ENCODE measurements at regions not wholly inside any gene's neighbourhood (a gene's known extent, or its start where the extent isn't known, plus 50 kb on each side); places are given as distances from the start of the nearest gene placed in this dataset.

- H3K4me3 ChIP-seq (replicated peaks; ENCODE audit: low read depth, low read length): no peak overlapping the region
- DNase-seq (ENCODE audit: low read depth): peak; percentile 72
- TF ChIP-seq, protein P1, sequence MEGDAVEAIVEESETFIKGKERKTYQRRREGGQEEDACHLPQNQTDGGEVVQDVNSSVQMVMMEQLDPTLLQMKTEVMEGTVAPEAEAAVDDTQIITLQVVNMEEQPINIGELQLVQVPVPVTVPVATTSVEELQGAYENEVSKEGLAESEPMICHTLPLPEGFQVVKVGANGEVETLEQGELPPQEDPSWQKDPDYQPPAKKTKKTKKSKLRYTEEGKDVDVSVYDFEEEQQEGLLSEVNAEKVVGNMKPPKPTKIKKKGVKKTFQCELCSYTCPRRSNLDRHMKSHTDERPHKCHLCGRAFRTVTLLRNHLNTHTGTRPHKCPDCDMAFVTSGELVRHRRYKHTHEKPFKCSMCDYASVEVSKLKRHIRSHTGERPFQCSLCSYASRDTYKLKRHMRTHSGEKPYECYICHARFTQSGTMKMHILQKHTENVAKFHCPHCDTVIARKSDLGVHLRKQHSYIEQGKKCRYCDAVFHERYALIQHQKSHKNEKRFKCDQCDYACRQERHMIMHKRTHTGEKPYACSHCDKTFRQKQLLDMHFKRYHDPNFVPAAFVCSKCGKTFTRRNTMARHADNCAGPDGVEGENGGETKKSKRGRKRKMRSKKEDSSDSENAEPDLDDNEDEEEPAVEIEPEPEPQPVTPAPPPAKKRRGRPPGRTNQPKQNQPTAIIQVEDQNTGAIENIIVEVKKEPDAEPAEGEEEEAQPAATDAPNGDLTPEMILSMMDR (IDR thresholded peaks at IDR 0.05; ENCODE audit: low read length, missing control alignments): peak; percentile 75
Observed at GRCh38 chr6:23446469-23446967, 679.5 kb upstream of the NRSN1 start.

GRCh38 chr6:23447731-23448130 is 678.3 kb upstream of the NRSN1 start:
- no peak overlapping the region for H3K4me3 ChIP-seq (replicated peaks; ENCODE audit: low read depth, low read length)
- TF ChIP-seq, protein P1 (IDR thresholded peaks at IDR 0.05; ENCODE audit: low read length, missing control alignments): no peak
- DNase-seq (ENCODE audit: low read depth): no peak

DNA sequence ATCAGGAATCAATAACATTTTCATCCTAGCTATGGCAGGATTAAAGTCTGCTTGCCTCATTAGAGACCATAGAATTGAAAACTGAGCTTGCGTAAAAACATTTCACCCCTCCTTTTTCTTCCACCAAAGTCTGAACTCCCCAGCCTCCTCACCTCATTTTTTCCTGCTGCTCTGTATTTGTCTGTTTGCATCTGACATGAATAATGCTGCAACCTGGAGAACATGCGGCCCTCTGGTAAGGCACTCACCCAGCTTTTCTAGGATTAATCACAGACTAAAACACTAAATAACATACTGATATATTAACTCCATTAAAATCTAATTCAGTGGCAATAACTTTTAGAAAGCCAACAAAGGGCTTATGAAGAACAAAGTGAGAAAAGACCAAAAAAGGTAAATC is 677.7 kb upstream of the NRSN1 start:
- DNase-seq (ENCODE audit: low read depth): no peak
- TF ChIP-seq, protein P1 (IDR thresholded peaks at IDR 0.05; ENCODE audit: low read length, missing control alignments): no peak
- H3K4me3 ChIP-seq (replicated peaks; ENCODE audit: low read depth, low read length): no peak overlapping the region

- peak; percentile 13 for DNase-seq (ENCODE audit: low read depth)
- TF ChIP-seq, protein P1 (IDR thresholded peaks at IDR 0.05; ENCODE audit: low read length, missing control alignments): no peak
- H3K4me3 ChIP-seq (replicated peaks; ENCODE audit: low read depth, low read length): no peak overlapping the region
Observed at GRCh38 chr6:23454080-23454976, 671.7 kb upstream of the NRSN1 start.

- TF ChIP-seq, protein P1 (IDR thresholded peaks at IDR 0.05; ENCODE audit: low read length, missing control alignments): no peak
- DNase-seq (ENCODE audit: low read depth): no peak
- H3K4me3 ChIP-seq (replicated peaks; ENCODE audit: low read depth, low read length): no peak overlapping the region
Observed at GRCh38 chr6:23455754-23456153, 670.3 kb upstream of the NRSN1 start.

DNA sequence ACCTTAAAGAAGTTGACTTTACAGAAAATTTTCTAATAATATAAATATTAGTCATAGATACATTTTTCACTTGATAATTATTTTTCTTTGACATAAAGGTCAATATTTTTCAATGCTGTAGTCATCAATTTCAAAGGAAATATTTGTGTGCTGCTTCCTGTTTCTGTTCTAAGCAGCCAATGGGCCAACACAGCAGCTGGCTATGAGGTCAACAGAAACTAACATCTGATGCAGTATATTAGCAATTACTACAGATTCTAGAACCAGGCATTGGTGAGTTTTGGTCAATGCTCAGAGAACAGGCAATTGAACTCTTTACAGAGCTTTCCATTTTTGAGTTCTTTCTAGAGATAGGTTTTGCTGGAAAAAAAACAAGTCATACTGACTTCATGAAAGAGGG is 669.6 kb upstream of the NRSN1 start:
- DNase-seq (ENCODE audit: low read depth): no peak
- TF ChIP-seq, protein P1 (IDR thresholded peaks at IDR 0.05; ENCODE audit: low read length, missing control alignments): no peak

More for the DNA sequence above, 669.6 kb upstream of the NRSN1 start:
- H3K4me3 ChIP-seq (replicated peaks; ENCODE audit: low read depth, low read length): no peak overlapping the region

Data from fibroblast of pulmonary artery (primary cell).